ENCODE measurements at regions not wholly inside any gene's neighbourhood (a gene's known extent, or its start where the extent isn't known, plus 50 kb on each side); places are given as distances from the start of the nearest gene placed in this dataset.

GRCh38 chr10:63699785-63700613, 178.8 kb downstream of the REEP3 start (continued):
- TF ChIP-seq ZBTB11 (tag by site-specific recombination; conservative IDR thresholded peaks at IDR 0.05; ENCODE audit: low read depth) (no peak), ZNF366 (tag by site-specific recombination; conservative IDR thresholded peaks at IDR 0.05) (peak; percentile 84; the same call in 1 of the 2 replicates), ZNF558 (tag by site-specific recombination; IDR thresholded peaks at IDR 0.05) (no peak), REPIN1 (tag by site-specific recombination; IDR thresholded peaks at IDR 0.05; ENCODE audit: low read depth) (no peak), OSR2 (tag by site-specific recombination; IDR thresholded peaks at IDR 0.05) (no peak), ZFP69B (tag by site-specific recombination; IDR thresholded peaks at IDR 0.05) (no peak), ZNF248 (tag by site-specific recombination; IDR thresholded peaks at IDR 0.05) (no peak), FEZF1 (tag by site-specific recombination; IDR thresholded peaks at IDR 0.05) (no peak), ZNF155 (tag by site-specific recombination; IDR thresholded peaks at IDR 0.05) (no peak), ZNF114 (tag by site-specific recombination; IDR thresholded peaks at IDR 0.05) (no peak), ZFP37 (tag by site-specific recombination; IDR thresholded peaks at IDR 0.05) (no peak), BCL11B (tag by site-specific recombination; IDR thresholded peaks at IDR 0.05; ENCODE audit: low read depth) (no peak), ZNF843 (tag by site-specific recombination; IDR thresholded peaks at IDR 0.05) (peak; percentile 25), ZNF704 (tag by site-specific recombination; IDR thresholded peaks at IDR 0.05) (no peak), ZNF266 (tag by site-specific recombination; IDR thresholded peaks at IDR 0.05; ENCODE audit: low read depth) (no peak), ZNF624 (tag by site-specific recombination; IDR thresholded peaks at IDR 0.05) (no peak), ZNF24 (tag by site-specific recombination; IDR thresholded peaks at IDR 0.05) (peak; percentile 55; the same call in 1 of the 2 replicates), ZNF350 (tag by site-specific recombination; IDR thresholded peaks at IDR 0.05) (no peak), ZBTB20 (tag by site-specific recombination; IDR thresholded peaks at IDR 0.05) (0 out of 2 replicates have a peak, but pooled peaks have one; percentile 23), SETDB1 (IDR thresholded peaks at IDR 0.05; ENCODE audit: insufficient read length, low read length) (no peak), MZF1 (tag by site-specific recombination; IDR thresholded peaks at IDR 0.05; ENCODE audit: borderline replicate concordance) (no peak), MEIS1 (CRISPR knock-in tag; IDR thresholded peaks at IDR 0.05; ENCODE audit: borderline replicate concordance) (no peak), ZNF768 (tag by site-specific recombination; IDR thresholded peaks at IDR 0.05) (0 out of 2 replicates have a peak, but pooled peaks have one; percentile 32), ZNF76 (tag by site-specific recombination; IDR thresholded peaks at IDR 0.05; ENCODE audit: borderline replicate concordance, low read depth) (no peak), ZNF530 (tag by site-specific recombination; IDR thresholded peaks at IDR 0.05; ENCODE audit: low read depth) (no peak), ZSCAN4 (tag by site-specific recombination; IDR thresholded peaks at IDR 0.05) (no peak), ZNF600 (tag by site-specific recombination; IDR thresholded peaks at IDR 0.05) (peak; percentile 99), OVOL3 (tag by site-specific recombination; IDR thresholded peaks at IDR 0.05) (no peak), ZBTB48 (tag by site-specific recombination; IDR thresholded peaks at IDR 0.05) (no peak), ZNF621 (tag by site-specific recombination; IDR thresholded peaks at IDR 0.05) (no peak), ZNF174 (tag by site-specific recombination; IDR thresholded peaks at IDR 0.05) (no peak), ZNF138 (tag by site-specific recombination; IDR thresholded peaks at IDR 0.05; ENCODE audit: borderline replicate concordance) (no peak), ZNF121 (tag by site-specific recombination; IDR thresholded peaks at IDR 0.05) (no peak), TCF7L2 (IDR thresholded peaks at IDR 0.05; ENCODE audit: borderline replicate concordance, low read depth, low read length) (no peak), BCL6B (tag by site-specific recombination; IDR thresholded peaks at IDR 0.05) (no peak), ZNF560 (tag by site-specific recombination; IDR thresholded peaks at IDR 0.05; ENCODE audit: borderline replicate concordance) (no peak)
